OCI-LY7 (cell line): ENCODE measurements at regions not wholly inside any gene's neighbourhood (a gene's known extent, or its start where the extent isn't known, plus 50 kb on each side); places are given as distances from the start of the nearest gene placed in this dataset.

ENCODE experiments used
- BruUV-seq: library from RNA; stranded (reverse); fragments of 400-500 nt; replicated peaks from 2 replicates; lab custom pipeline; 2021; lab: Mats Ljungman, UMichigan
- CTCF ChIA-PET: fragments of 300-600 bp; sonication (Branson Sonifier 250); formaldehyde crosslinking; loops from one replicate; lab custom pipeline; 2022; ENCODE audit warnings: antibody characterized with exemption; ENCODE audit not compliant: unreplicated experiment; lab: Charles Lee
- POLR2A ChIA-PET: fragments of 300-600 bp; sonication (Branson Sonifier 250); formaldehyde crosslinking; loops from one replicate; lab custom pipeline; 2022; ENCODE audit warnings: antibody characterized with exemption; lab: Charles Lee
- DNase-seq: peaks from one replicate; pipeline ENCODE4 v3.0.0-alpha.2; 2015; ENCODE audit warnings: low spot score
- H2AFZ ChIP-seq: fragments of 200-600 bp; sonication (generic), shearing (Covaris generic); 2 replicates; pipeline ENCODE4 v1.6.1; 2014; ENCODE audit warnings: mild to moderate bottlenecking, antibody characterized with exemption, low read length, moderate library complexity
- H3K27ac ChIP-seq: fragments of 200-600 bp; sonication (generic); 2 replicates; pipeline ENCODE4 v1.5.1; 2014; ENCODE audit warnings: mixed run types, low read depth, mild to moderate bottlenecking, moderate library complexity, low read length, inconsistent platforms; ENCODE audit not compliant: poor library complexity, severe bottlenecking
- H3K36me3 ChIP-seq: fragments of 200-600 bp; sonication (generic); 2 replicates; pipeline ENCODE4 v1.6.1; 2014; ENCODE audit warnings: mild to moderate bottlenecking, antibody characterized with exemption, low read length, moderate library complexity, mixed read lengths; ENCODE audit not compliant: insufficient read depth
- H3K4me1 ChIP-seq: fragments of 200-600 bp; sonication (generic); 2 replicates; pipeline ENCODE4 v1.5.1; 2014; ENCODE audit warnings: mild to moderate bottlenecking, low read length; ENCODE audit not compliant: insufficient read depth, poor library complexity, severe bottlenecking
- H3K4me2 ChIP-seq: fragments of 200-600 bp; sonication (generic); 2 replicates; pipeline ENCODE4 v1.6.1; 2014; ENCODE audit warnings: mild to moderate bottlenecking, low read length
- H3K4me3 ChIP-seq: fragments of 200-600 bp; sonication (generic); 2 replicates; pipeline ENCODE4 v1.5.1; 2014; ENCODE audit warnings: mild to moderate bottlenecking, low read depth, low read length; ENCODE audit not compliant: poor library complexity, severe bottlenecking
- H3K79me2 ChIP-seq: fragments of 200-600 bp; sonication (generic); 2 replicates; pipeline ENCODE4 v1.6.1; 2016; ENCODE audit warnings: low read depth, mild to moderate bottlenecking, low read length, moderate library complexity, mixed read lengths; ENCODE audit not compliant: insufficient read depth
- H3K9me2 ChIP-seq: fragments of 200-600 bp; sonication (generic); 2 replicates; pipeline ENCODE4 v1.6.1; 2016; ENCODE audit warnings: mild to moderate bottlenecking, low read length, mixed read lengths; ENCODE audit not compliant: insufficient read depth
- H3K9me3 ChIP-seq: fragments of 200-600 bp; sonication (generic); 2 replicates; pipeline ENCODE4 v1.6.1; 2014; ENCODE audit warnings: mild to moderate bottlenecking, mixed run types, low read length, mixed read lengths
- H4K20me1 ChIP-seq: fragments of 200-600 bp; sonication (generic); 2 replicates; pipeline ENCODE4 v1.6.1; 2014; ENCODE audit warnings: mild to moderate bottlenecking, antibody characterized with exemption, low read length, moderate library complexity, mixed read lengths; ENCODE audit not compliant: insufficient read depth
- EZH2phosphoT487 ChIP-seq: fragments of 200-600 bp; sonication (generic); IDR thresholded peaks from 2 replicates; pipeline ENCODE4 v1.6.1; 2018; ENCODE audit warnings: low read depth, borderline replicate concordance, mild to moderate bottlenecking, mixed run types, antibody characterized with exemption, low read length, moderate library complexity, mixed read lengths
- intact Hi-C: fragments of 100-400 bp; cut with micrococcal nuclease; formaldehyde crosslinking; loops from one replicate; pipeline ENCODE4 v1.10.0; 2022; ENCODE audit not compliant: unreplicated experiment
- TF ChIP-seq, protein P1 (sequence below): fragments of 200-600 bp; sonication (generic); conservative IDR thresholded peaks from 2 replicates; pipeline ENCODE4 v1.5.1; 2014; ENCODE audit warnings: mild to moderate bottlenecking, antibody characterized with exemption, low read length, moderate library complexity, mixed read lengths

DNA sequence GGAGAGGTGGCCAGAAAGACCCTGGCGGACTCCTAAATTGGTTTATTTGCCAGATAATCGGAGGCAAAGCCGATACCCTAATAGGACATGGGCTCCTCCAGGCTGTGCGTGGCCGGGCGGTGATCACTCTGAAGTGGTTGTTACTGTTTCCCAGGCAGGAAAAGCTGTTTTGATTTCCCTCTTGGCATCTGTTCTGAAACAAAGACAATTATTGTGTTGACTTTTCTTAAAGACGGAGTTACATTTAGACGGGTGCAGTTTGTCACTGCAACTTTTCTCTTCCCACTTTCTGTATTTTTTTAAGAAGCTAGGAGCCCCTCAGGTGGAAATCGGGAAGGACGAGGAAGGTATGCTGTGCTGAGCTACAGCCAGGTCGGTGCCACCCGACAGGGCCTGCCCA, 1288.4 kb downstream of the BRD1 start:
- Histone ChIP-seq H3K27ac (no peak overlapping the region), H3K4me1 (no peaks in the 10 kb centered on the region), H2AFZ (no peak overlapping the region), H4K20me1 (no peaks in the 10 kb centered on the region), H3K4me3 (no peak overlapping the region), H3K9me3 (no peaks in the 10 kb centered on the region), H3K4me2 (no peak overlapping the region), H3K9me2 (no peaks in the 10 kb centered on the region), H3K36me3 (no peaks in the 10 kb centered on the region), H3K79me2 (no peaks in the 10 kb centered on the region)
- intact Hi-C loops, result no loop called here
- no peak for TF ChIP-seq EZH2phosphoT487
- TF ChIP-seq, protein P1, sequence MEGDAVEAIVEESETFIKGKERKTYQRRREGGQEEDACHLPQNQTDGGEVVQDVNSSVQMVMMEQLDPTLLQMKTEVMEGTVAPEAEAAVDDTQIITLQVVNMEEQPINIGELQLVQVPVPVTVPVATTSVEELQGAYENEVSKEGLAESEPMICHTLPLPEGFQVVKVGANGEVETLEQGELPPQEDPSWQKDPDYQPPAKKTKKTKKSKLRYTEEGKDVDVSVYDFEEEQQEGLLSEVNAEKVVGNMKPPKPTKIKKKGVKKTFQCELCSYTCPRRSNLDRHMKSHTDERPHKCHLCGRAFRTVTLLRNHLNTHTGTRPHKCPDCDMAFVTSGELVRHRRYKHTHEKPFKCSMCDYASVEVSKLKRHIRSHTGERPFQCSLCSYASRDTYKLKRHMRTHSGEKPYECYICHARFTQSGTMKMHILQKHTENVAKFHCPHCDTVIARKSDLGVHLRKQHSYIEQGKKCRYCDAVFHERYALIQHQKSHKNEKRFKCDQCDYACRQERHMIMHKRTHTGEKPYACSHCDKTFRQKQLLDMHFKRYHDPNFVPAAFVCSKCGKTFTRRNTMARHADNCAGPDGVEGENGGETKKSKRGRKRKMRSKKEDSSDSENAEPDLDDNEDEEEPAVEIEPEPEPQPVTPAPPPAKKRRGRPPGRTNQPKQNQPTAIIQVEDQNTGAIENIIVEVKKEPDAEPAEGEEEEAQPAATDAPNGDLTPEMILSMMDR, result no peak
- DNase-seq, result no peak
- ChIA-PET CTCF (no interaction called here), POLR2A (no interaction called here)
- no TSS peak for BruUV-seq

DNA sequence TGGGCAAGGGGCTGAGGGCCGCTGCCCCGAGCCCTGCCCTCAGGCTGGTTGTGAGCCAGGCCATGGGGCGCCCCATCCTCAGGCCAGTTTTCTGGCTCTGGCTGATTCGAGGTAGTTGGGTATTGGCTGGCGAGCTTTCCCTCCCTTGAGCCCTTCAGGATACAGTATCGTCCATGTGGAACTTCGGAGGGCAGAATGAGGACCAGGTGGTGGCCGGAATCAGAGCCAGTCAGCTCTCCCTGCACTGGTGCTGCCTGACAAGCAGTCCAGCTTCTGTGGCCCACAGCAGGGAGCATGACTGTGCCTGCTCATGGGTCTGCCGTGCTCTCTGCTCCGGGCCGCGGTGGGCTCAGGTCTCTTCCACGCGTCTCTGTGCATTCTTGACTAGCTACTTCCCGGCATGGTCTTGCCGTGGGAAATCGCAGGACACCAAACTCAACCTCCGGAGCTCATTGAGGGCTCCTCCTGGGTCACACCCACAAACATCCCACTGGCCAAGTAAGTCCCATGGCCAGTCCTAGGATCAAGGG, 1289.3 kb downstream of the BRD1 start:
- no peak for TF ChIP-seq EZH2phosphoT487
- TF ChIP-seq, protein P1, result no peak
- Histone ChIP-seq H4K20me1 (no peaks in the 10 kb centered on the region), H3K4me2 (no peak overlapping the region), H3K79me2 (no peaks in the 10 kb centered on the region), H3K36me3 (no peaks in the 10 kb centered on the region), H3K27ac (no peak overlapping the region), H3K4me3 (no peak overlapping the region), H2AFZ (no peak overlapping the region), H3K9me2 (no peaks in the 10 kb centered on the region), H3K4me1 (no peaks in the 10 kb centered on the region), H3K9me3 (no peaks in the 10 kb centered on the region)
- BruUV-seq, result no TSS peak
- intact Hi-C loops, result no loop called here
- DNase-seq, result no peak
- ChIA-PET CTCF (no interaction called here), POLR2A (no interaction called here)

DNA sequence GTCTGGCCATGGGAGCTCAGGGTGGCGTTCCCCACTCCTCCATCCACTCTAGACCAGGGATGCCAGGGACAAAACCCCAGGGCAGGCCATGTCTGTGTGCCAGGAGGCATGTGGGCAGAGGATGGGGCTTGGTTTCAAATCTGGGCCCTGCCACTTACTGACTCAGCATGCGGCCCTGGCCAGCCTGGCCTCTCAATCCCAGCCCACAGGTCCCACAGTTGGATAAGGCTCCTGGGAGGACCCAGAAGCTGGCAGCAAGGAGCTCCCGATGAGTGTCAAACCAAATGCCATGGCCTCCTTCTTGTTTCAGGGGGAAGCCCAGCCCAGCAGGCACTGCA, 1290.4 kb downstream of the BRD1 start:
- CTCF ChIA-PET, result no interaction called here
- H3K27ac ChIP-seq, result no peak overlapping the region
- no peaks in the 10 kb centered on the region for H3K9me2 ChIP-seq
- no peak overlapping the region for H3K4me3 ChIP-seq
- no peak overlapping the region for H2AFZ ChIP-seq
- no peak for TF ChIP-seq EZH2phosphoT487
- TF ChIP-seq, protein P1, result no peak
- no peaks in the 10 kb centered on the region for H3K79me2 ChIP-seq
- no peak for DNase-seq
- H3K9me3 ChIP-seq, result no peaks in the 10 kb centered on the region
- no TSS peak for BruUV-seq
- no peaks in the 10 kb centered on the region for H3K36me3 ChIP-seq
- POLR2A ChIA-PET, result no interaction called here
- no peaks in the 10 kb centered on the region for H3K4me1 ChIP-seq
- intact Hi-C loops, result no loop called here
- no peaks in the 10 kb centered on the region for H4K20me1 ChIP-seq
- H3K4me2 ChIP-seq, result no peak overlapping the region
